ENCODE measurements at regions not wholly inside any gene's neighbourhood (a gene's known extent, or its start where the extent isn't known, plus 50 kb on each side); places are given as distances from the start of the nearest gene placed in this dataset.

DNA sequence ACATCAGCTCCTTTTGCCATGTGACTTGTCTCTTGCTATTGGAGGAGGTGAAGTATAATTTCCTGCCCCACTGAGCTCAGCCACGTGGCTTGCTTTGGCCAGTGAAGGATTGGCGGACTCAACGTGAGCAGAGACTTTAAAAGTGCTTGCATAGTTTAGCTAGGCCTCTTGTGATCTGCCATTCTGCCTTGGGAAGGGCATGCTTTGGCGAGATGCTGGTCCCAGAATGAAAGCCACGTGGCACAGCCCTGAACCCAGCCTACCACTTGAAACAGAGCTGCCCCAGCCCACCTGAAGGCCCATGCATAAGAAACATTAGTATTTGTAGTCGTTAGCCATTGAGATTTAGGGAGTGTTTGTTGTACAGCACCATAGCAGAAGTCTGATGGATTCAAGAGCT, 148.2 kb downstream of the TMEM132E start:
- DNase-seq (ENCODE audit: insufficient read length, low spot score) (no peak), FAIRE-seq (no peak)
- no peak for TF ChIP-seq POLR2A (IDR thresholded peaks at IDR 0.05; ENCODE audit: low read depth, low read length)

DNA sequence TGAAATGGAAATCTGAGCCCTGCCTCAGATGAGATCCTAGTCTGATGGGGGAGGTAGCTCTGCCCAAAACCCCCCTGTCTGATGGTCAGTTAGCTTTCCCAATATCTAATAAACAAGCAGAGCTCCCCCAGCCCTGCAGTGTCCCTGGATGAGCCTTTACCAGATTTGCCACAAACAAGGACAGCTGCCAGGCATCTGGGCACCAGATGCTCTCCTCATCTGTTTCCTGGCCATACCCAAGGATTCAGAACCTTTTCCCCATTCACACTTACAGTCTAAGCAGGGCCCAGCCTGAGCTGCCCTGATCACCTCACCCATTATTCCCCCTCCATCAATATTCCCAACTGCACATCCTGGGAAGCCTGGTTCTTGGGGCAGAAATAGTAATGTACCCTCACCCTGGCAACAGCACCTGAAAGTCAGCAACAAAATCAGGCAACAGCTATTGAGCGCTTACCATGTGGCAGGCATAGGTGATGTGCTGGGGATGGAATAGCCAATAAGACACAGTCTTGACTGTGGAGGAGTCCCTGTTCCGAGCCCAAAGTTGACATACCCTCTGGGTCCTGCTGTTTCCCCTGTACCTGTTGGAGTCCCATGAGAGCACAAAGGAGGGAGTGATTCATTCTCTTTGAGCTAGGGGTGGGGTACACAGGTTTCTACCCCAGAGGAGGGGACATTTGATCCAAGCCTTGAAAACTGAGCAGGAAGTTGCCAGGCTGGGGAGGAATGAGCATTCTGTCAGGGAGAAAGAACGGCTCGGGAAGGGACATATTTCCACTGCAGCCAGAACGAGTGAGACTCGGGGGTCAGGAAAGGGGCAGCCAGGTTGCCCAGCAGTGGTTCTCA, 147.4 kb downstream of the TMEM132E start:
- no peak for TF ChIP-seq POLR2A (IDR thresholded peaks at IDR 0.05; ENCODE audit: low read depth, low read length)
- no peak for DNase-seq (ENCODE audit: insufficient read length, low spot score)
- no peak for FAIRE-seq

DNA sequence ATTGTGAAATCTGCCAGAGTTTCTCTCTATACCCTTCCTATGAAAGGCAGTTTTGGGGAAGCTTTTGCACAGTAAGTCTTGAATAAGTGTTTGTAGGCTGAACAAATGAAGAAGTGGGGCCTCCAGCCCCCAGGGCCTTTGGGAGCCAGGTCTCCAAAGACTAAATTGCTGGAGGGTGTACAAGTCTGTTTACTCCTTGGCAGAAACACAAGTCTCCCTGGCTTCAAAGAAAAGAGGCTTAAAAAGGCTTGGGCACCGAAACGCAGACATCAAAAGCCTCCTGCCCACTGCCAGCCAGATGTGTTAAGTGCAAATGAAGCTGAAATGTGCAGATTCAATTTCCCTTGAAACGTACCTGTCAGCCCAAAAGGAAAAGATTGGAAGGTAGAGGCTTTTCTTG, 146.3 kb downstream of the TMEM132E start:
- FAIRE-seq (no peak), DNase-seq (ENCODE audit: insufficient read length, low spot score) (no peak)
- no peak for TF ChIP-seq POLR2A (IDR thresholded peaks at IDR 0.05; ENCODE audit: low read depth, low read length)

- DNase-seq (ENCODE audit: insufficient read length, low spot score) (no peak), FAIRE-seq (no peak)
- no peak for TF ChIP-seq POLR2A (IDR thresholded peaks at IDR 0.05; ENCODE audit: low read depth, low read length)
Measured at GRCh38 chr17:34725008-34725407, 145.6 kb downstream of the TMEM132E start.

GRCh38 chr17:34723875-34724274, 144.5 kb downstream of the TMEM132E start:
- FAIRE-seq, result no peak
- TF ChIP-seq POLR2A (IDR thresholded peaks at IDR 0.05; ENCODE audit: low read depth, low read length), result no peak
- DNase-seq (ENCODE audit: insufficient read length, low spot score), result no peak

DNA sequence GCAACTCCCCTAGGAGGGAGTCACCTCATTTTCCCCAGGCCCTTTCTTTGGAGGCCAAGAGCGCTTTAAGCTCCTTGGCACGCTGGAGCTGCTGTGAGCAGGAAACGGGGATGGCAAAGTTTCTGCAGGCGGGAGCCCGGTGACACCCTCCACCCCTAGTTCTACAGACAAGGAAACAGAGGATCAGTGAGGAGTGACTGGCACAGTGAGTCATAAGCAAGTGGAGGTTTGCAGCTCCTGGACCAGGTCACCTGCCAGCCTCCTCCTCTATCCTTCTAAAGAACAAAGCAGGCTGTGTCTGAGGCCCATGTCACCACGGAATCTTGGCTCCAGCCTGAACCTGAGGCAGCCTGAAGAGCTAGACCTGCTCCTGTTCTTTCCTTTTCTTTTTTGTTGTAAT, 141.9 kb downstream of the TMEM132E start:
- no peak for TF ChIP-seq POLR2A (IDR thresholded peaks at IDR 0.05; ENCODE audit: low read depth, low read length)
- FAIRE-seq (no peak), DNase-seq (ENCODE audit: insufficient read length, low spot score) (no peak)

DNA sequence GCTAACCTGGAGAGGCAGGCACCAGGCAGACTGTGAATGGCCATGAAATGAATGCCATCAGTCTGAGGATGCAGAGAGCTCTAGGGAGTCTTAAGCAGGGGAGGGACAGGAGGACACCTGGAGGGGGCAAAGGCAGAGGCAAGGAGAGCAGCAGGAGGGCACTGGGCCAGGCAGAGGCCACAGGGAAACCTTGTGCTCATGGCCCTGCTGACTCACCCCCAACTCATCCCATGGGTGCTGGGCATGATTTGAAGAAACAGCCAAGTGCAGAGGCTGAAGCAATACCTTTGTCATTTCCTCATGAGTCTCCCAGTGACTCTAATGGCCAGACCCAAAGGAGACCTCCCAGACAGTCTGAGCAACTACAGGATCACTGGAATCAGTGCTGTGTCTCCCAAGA, 141.4 kb downstream of the TMEM132E start:
- FAIRE-seq (no peak), DNase-seq (ENCODE audit: insufficient read length, low spot score) (peak; percentile 43)
- no peak for TF ChIP-seq POLR2A (IDR thresholded peaks at IDR 0.05; ENCODE audit: low read depth, low read length)

- TF ChIP-seq POLR2A (IDR thresholded peaks at IDR 0.05; ENCODE audit: low read depth, low read length), result no peak
- DNase-seq (ENCODE audit: insufficient read length, low spot score) (no peak), FAIRE-seq (no peak)
Measured at GRCh38 chr17:34719569-34719968, 140.2 kb downstream of the TMEM132E start.

- FAIRE-seq (no peak), DNase-seq (ENCODE audit: insufficient read length, low spot score) (no peak)
- TF ChIP-seq POLR2A (IDR thresholded peaks at IDR 0.05; ENCODE audit: low read depth, low read length), result no peak
Measured at GRCh38 chr17:34717092-34717491, 137.7 kb downstream of the TMEM132E start.

DNA sequence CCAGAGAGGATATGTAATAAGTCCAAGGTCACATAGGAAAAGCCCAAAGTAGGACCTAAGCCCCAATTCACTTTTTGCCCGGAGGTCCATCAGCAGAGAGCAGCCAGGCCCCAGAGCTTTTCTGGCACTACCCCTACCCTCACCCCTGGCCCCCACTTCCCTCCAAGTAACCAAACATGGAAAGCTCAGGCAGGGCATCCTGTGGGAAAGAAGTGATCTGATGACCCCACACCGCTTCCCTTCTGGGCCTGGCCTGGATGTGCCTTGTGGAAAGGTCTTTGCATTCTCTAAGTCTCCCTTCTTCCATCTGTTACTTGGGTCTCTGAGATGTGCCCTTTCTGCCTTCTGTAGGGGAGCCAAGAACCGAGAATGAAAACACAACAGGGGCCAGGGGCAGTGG, 136.9 kb downstream of the TMEM132E start:
- no peak for TF ChIP-seq POLR2A (IDR thresholded peaks at IDR 0.05; ENCODE audit: low read depth, low read length)
- no peak for DNase-seq (ENCODE audit: insufficient read length, low spot score)
- FAIRE-seq, result no peak

GRCh38 chr17:34715504-34715903, 136.1 kb downstream of the TMEM132E start:
- FAIRE-seq, result no peak

DNA sequence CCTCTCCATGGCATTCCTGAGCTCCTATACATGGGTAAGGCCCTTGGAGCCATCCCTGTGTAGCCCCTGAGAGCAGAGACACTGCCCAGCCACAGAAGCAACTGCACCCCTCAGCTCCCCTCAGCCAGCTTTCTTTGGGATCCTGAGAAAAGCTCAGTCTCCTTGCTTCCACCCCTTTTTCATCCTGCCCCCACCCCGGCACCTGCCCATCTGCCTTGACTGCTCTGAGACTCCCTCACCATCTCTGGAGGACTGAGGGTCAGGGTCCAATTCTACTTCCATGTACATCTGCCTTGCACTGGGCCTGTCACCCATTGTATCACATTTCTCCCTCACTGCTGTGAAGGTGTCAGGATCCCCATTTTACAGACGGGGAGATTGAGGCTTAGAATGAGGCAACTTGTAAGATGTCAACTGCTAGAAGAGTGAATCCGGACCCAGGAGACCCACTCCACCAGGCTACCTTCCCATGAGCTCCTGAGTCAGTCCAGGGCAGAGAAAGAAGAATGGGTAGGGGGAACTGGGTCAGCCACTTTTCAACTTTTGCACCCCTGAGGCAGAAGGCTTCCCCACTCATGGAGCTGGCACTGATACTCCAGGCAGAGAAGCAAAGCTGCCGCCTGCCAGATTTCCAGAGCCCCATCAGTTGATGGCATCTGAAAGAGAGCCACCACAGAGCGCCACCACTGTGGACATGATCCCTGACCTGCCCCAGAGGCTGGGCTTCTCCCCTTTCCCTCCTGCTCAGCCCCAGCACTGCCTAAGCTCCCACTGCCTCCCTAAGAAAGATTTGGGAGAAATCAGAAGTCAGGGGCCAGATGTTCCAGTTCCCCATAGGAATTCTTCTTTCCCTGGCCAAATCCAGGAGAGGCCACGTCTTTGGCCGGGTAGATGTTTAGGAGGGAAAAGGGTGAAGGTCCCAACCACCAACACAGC, 135.4 kb downstream of the TMEM132E start:
- no peak for TF ChIP-seq POLR2A (IDR thresholded peaks at IDR 0.05; ENCODE audit: low read depth, low read length)
- FAIRE-seq (no peak), DNase-seq (ENCODE audit: insufficient read length, low spot score) (no peak)

More at GRCh38 chr17:34715504-34715903, 136.1 kb downstream of the TMEM132E start:
- no peak for TF ChIP-seq POLR2A (IDR thresholded peaks at IDR 0.05; ENCODE audit: low read depth, low read length)
- DNase-seq (ENCODE audit: insufficient read length, low spot score), result no peak

- no peak for TF ChIP-seq POLR2A (IDR thresholded peaks at IDR 0.05; ENCODE audit: low read depth, low read length)
- DNase-seq (ENCODE audit: insufficient read length, low spot score) (no peak), FAIRE-seq (no peak)
Measured at GRCh38 chr17:34713687-34714086, 134.3 kb downstream of the TMEM132E start.

- no peak for TF ChIP-seq POLR2A (IDR thresholded peaks at IDR 0.05; ENCODE audit: low read depth, low read length)
- DNase-seq (ENCODE audit: insufficient read length, low spot score) (no peak), FAIRE-seq (no peak)
Measured at GRCh38 chr17:34712481-34713195, 133.3 kb downstream of the TMEM132E start.

Data from H54 (cell line).